Esophagus muscularis mucosa (tissue), 4 donors: ENCODE measurements at regions not wholly inside any gene's neighbourhood (a gene's known extent, or its start where the extent isn't known, plus 50 kb on each side); places are given as distances from the start of the nearest gene placed in this dataset.

Experiments
- DNase-seq: peaks from one replicate; pipeline ENCODE4 v3.0.0-alpha.2; 2017; ENCODE audit errors: extremely low spot score
- H3K27ac ChIP-seq, 4 donors: fragments of 200-600 bp; sonication (generic); replicated peaks in 1 of 4; 1 replicate in 3 of 4; 2 replicates in 1 of 4; pipeline ENCODE4 v1.5.1; 2016 to 2019; ENCODE audit warnings: mild to moderate bottlenecking in 1 of 4
- H3K27me3 ChIP-seq, 4 donors: fragments of 200-600 bp; sonication (generic); one replicate each; pipeline versions ENCODE4 v1.5.1 to v1.6.0; 2016 to 2019
- H3K36me3 ChIP-seq, 4 donors: fragments of 200-600 bp; sonication (generic); one replicate each; pipeline ENCODE4 v1.5.1; 2016 to 2019
- H3K4me1 ChIP-seq, 4 donors: fragments of 200-600 bp; sonication (generic); one replicate each; pipeline ENCODE4 v1.5.1; 2016 to 2019
- H3K4me3 ChIP-seq, 4 donors: fragments of 200-600 bp; sonication (generic); 1 replicate in 2 of 4; 2 replicates in 2 of 4; pipeline ENCODE4 v1.5.1; 2016 to 2019; ENCODE audit warnings: mild to moderate bottlenecking in 4 of 4, moderate library complexity in 1 of 4
- H3K9me3 ChIP-seq, 4 donors: fragments of 200-600 bp; sonication (generic); 1 replicate in 3 of 4; 2 replicates in 1 of 4; pipeline ENCODE4 v1.5.1; 2016 to 2019
- CTCF ChIP-seq, 3 experiments: fragments of 200-600 bp in 2 of 3; fragments of 450-650 bp in 1 of 3; sonication (generic) in 2 of 3; IDR thresholded peaks; one replicate each; pipeline ENCODE4 v1.5.1; 2017 to 2019; ENCODE audit warnings: antibody characterized with exemption in 3 of 3, mild to moderate bottlenecking in 2 of 3, moderate library complexity in 1 of 3
- EP300 ChIP-seq: sonication (generic); formaldehyde crosslinking; IDR thresholded peaks from one replicate; pipeline ENCODE4 v1.6.1; 2017; ENCODE audit warnings: antibody characterized with exemption
- POLR2A ChIP-seq: fragments of 450-650 bp; IDR thresholded peaks from one replicate; pipeline ENCODE4 v1.6.1; 2017; ENCODE audit warnings: antibody characterized with exemption, moderate library complexity, mild to moderate bottlenecking, low read depth
- POLR2AphosphoS5 ChIP-seq, 2 donors: sonication (generic); formaldehyde crosslinking; IDR thresholded peaks; one replicate each; pipeline ENCODE4 v1.6.1; 2017; ENCODE audit warnings: antibody characterized with exemption in 2 of 2
- WGBS: methylation state at CpG from one replicate; pipeline ENCODE4 v1.1.5; 2018; 5-methylcytosine and 5-hydroxymethylcytosine counted together
- intact Hi-C: fragments of 100-400 bp; cut with DNase I; formaldehyde crosslinking; loops from one replicate; pipeline ENCODE4 v1.15.1; 2023

GRCh38 chr3:168341192-168341815 lies 245.6 kb upstream of the GOLIM4 start:
- Histone ChIP-seq H3K9me3 (no peaks in the 10 kb centered on the region), H3K36me3 (no peaks in the 10 kb centered on the region), H3K27ac (no peak overlapping the region), H3K4me1 (peaks cover 0 to 12% (median 4%) of the 10 kb centered on the region in 4 donors), H3K4me3 (no peak overlapping the region), H3K27me3 (no peaks in the 10 kb centered on the region)
- no peak for DNase-seq
- TF ChIP-seq CTCF (IDR thresholded peaks at IDR 0.05) (no peak), POLR2A (no peak), EP300 (no peak), POLR2AphosphoS5 (IDR thresholded peaks at IDR 0.05) (no peak)
- intact Hi-C loops, result no loop called here
- 50% methylated on average over 3 of the region's 3 CpGs for WGBS

- H3K27me3 ChIP-seq, result no peaks in the 10 kb centered on the region
These were observed 242.4 kb upstream of the GOLIM4 start for GRCh38 chr3:168338161-168338560.

GRCh38 chr3:168336276-168336675 lies 240.6 kb upstream of the GOLIM4 start:
- peaks cover 3 to 13% (median 9%) of the 10 kb centered on the region in 4 donors for H3K4me1 ChIP-seq
- H3K4me3 ChIP-seq, result no peak overlapping the region
- intact Hi-C loops, result no loop called here
- 93% methylated on average over 3 of the region's 3 CpGs for WGBS
- TF ChIP-seq EP300 (no peak), CTCF (IDR thresholded peaks at IDR 0.05) (no peak), POLR2AphosphoS5 (IDR thresholded peaks at IDR 0.05) (no peak), POLR2A (no peak)
- no peak overlapping the region for H3K27ac ChIP-seq
- H3K36me3 ChIP-seq, result no peaks in the 10 kb centered on the region
- no peak for DNase-seq
- H3K9me3 ChIP-seq, result no peaks in the 10 kb centered on the region
- no peaks in the 10 kb centered on the region for H3K27me3 ChIP-seq

More at GRCh38 chr3:168338161-168338560, 242.4 kb upstream of the GOLIM4 start:
- H3K27ac ChIP-seq, result no peak overlapping the region
- no peak for TF ChIP-seq EP300
- TF ChIP-seq POLR2AphosphoS5 (IDR thresholded peaks at IDR 0.05), result no peak
- no peak for TF ChIP-seq CTCF (IDR thresholded peaks at IDR 0.05)
- TF ChIP-seq POLR2A, result no peak
- no peak overlapping the region for H3K4me3 ChIP-seq
- H3K9me3 ChIP-seq, result no peaks in the 10 kb centered on the region
- DNase-seq, result no peak
- WGBS, result 63% methylated on average over 1 of the region's 1 CpG
- H3K36me3 ChIP-seq, result no peaks in the 10 kb centered on the region
- intact Hi-C loops, result no loop called here
- H3K4me1 ChIP-seq, result peaks cover 5 to 16% (median 10%) of the 10 kb centered on the region in 4 donors

- DNase-seq, result no peak
- Histone ChIP-seq H3K4me3 (no peak overlapping the region), H3K36me3 (no peaks in the 10 kb centered on the region), H3K4me1 (peaks cover 0 to 13% (median 7%) of the 10 kb centered on the region in 4 donors), H3K27me3 (no peaks in the 10 kb centered on the region), H3K9me3 (no peaks in the 10 kb centered on the region), H3K27ac (no peak overlapping the region)
- intact Hi-C loops, result no loop called here
- TF ChIP-seq CTCF (IDR thresholded peaks at IDR 0.05) (no peak), POLR2AphosphoS5 (IDR thresholded peaks at IDR 0.05) (no peak), EP300 (no peak), POLR2A (no peak)
These were observed 237.7 kb upstream of the GOLIM4 start for GRCh38 chr3:168333410-168333935.

- DNase-seq, result no peak
- Histone ChIP-seq H3K36me3 (no peaks in the 10 kb centered on the region), H3K9me3 (no peaks in the 10 kb centered on the region), H3K4me1 (peaks cover 0 to 13% (median 7%) of the 10 kb centered on the region in 4 donors), H3K4me3 (no peak overlapping the region), H3K27ac (no peak overlapping the region), H3K27me3 (no peaks in the 10 kb centered on the region)
- intact Hi-C loops, result no loop called here
- 61% methylated on average over 3 of the region's 3 CpGs for WGBS
- TF ChIP-seq POLR2AphosphoS5 (IDR thresholded peaks at IDR 0.05) (no peak), EP300 (no peak), CTCF (IDR thresholded peaks at IDR 0.05) (no peak), POLR2A (no peak)
These were observed 236.0 kb upstream of the GOLIM4 start for GRCh38 chr3:168331756-168332155.
